Activated naive CD8-positive, alpha-beta T cell treated with anti-CD3 and anti-CD28 coated beads, Interleukin-2, amount 50 U/mL, for 24 hours (primary cell): ENCODE measurements at regions not wholly inside any gene's neighbourhood (a gene's known extent, or its start where the extent isn't known, plus 50 kb on each side); places are given as distances from the start of the nearest gene placed in this dataset.

Experiments used
- ATAC-seq: fragments of 150-1000 bp; cut with Tn5 transposase; one replicate; pipeline ENCODE4 v1.10.0; 2021
- DNase-seq: peaks from one replicate; pipeline ENCODE4 v3.0.0; 2021
- H3K27ac Mint-ChIP-seq: one replicate; pipeline ENCODE4 v1.8.0; 2021; ENCODE audit warnings: mild to moderate bottlenecking, mixed read lengths
- H3K27me3 Mint-ChIP-seq: one replicate; pipeline ENCODE4 v1.8.0; 2021; ENCODE audit warnings: mixed read lengths
- H3K36me3 Mint-ChIP-seq: one replicate; pipeline ENCODE4 v1.8.0; 2021; ENCODE audit warnings: low read depth, mixed read lengths
- H3K4me1 Mint-ChIP-seq: one replicate; pipeline ENCODE4 v1.8.0; 2021; ENCODE audit warnings: mixed read lengths
- H3K4me3 Mint-ChIP-seq: one replicate; pipeline ENCODE4 v1.8.0; 2021; ENCODE audit warnings: mild to moderate bottlenecking, moderate library complexity, mixed read lengths
- H3K9me3 Mint-ChIP-seq: one replicate; pipeline ENCODE4 v1.8.0; 2021; ENCODE audit warnings: mixed read lengths

DNA sequence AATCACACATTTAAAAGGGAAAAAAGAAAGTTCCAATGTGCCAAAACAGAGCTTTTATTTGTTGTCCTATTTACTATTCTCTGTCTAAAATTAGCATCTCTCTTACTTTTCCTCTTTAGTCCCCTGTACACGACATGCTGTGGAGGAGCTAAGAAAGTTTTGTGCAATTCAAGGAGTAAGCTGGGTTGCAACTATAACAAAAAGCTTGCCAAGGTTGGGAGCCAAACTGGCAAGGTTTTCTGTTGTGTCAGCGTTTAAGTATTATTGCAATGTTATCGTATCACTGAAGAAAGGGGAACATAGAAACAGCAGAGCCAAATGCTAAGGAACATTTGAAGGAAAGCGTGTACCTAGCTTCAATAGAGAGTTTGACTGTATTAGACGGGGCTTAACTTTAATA, 680.8 kb downstream of the CETN3 start:
- Mint-ChIP-seq H3K4me1 (peaks cover 7% of the 10 kb centered on the region), H3K36me3 (no peaks in the 10 kb centered on the region), H3K27ac (no peak overlapping the region), H3K9me3 (peaks cover 6% of the 10 kb centered on the region), H3K4me3 (no peak overlapping the region), H3K27me3 (no peaks in the 10 kb centered on the region)
- no peak for DNase-seq
- ATAC-seq, result no peak

GRCh38 chr5:89728134-89728533, 681.4 kb downstream of the CETN3 start:
- Mint-ChIP-seq H3K4me3 (no peak overlapping the region), H3K4me1 (peaks cover 7% of the 10 kb centered on the region), H3K27ac (no peak overlapping the region), H3K36me3 (no peaks in the 10 kb centered on the region), H3K9me3 (peaks cover 6% of the 10 kb centered on the region), H3K27me3 (no peaks in the 10 kb centered on the region)
- ATAC-seq (no peak), DNase-seq (no peak)

- no peak overlapping the region for H3K27ac Mint-ChIP-seq
- no peak overlapping the region for H3K4me3 Mint-ChIP-seq
- peaks cover 5% of the 10 kb centered on the region for H3K4me1 Mint-ChIP-seq
Observed at GRCh38 chr5:89724379-89725095, 685.0 kb downstream of the CETN3 start.

GRCh38 chr5:89723907-89724306, 685.6 kb downstream of the CETN3 start:
- Mint-ChIP-seq H3K9me3 (peaks cover 4% of the 10 kb centered on the region), H3K4me3 (no peak overlapping the region), H3K27ac (no peak overlapping the region), H3K27me3 (no peaks in the 10 kb centered on the region), H3K4me1 (peaks cover 5% of the 10 kb centered on the region), H3K36me3 (no peaks in the 10 kb centered on the region)
- ATAC-seq (no peak), DNase-seq (no peak)

More at GRCh38 chr5:89724379-89725095, 685.0 kb downstream of the CETN3 start:
- H3K9me3 Mint-ChIP-seq, result peaks cover 7% of the 10 kb centered on the region
- no peak for DNase-seq
- H3K27me3 Mint-ChIP-seq, result no peaks in the 10 kb centered on the region
- no peaks in the 10 kb centered on the region for H3K36me3 Mint-ChIP-seq
- ATAC-seq, result no peak

GRCh38 chr5:89722538-89722937, 687.0 kb downstream of the CETN3 start:
- no peaks in the 10 kb centered on the region for H3K36me3 Mint-ChIP-seq
- no peak overlapping the region for H3K27ac Mint-ChIP-seq
- no peak overlapping the region for H3K4me3 Mint-ChIP-seq
- no peaks in the 10 kb centered on the region for H3K27me3 Mint-ChIP-seq
- no peaks in the 10 kb centered on the region for H3K4me1 Mint-ChIP-seq
- DNase-seq (no peak), ATAC-seq (no peak)
- peaks cover 4% of the 10 kb centered on the region for H3K9me3 Mint-ChIP-seq

GRCh38 chr5:89721931-89722330, 687.6 kb downstream of the CETN3 start:
- DNase-seq (no peak), ATAC-seq (no peak)
- Mint-ChIP-seq H3K36me3 (no peaks in the 10 kb centered on the region), H3K4me3 (no peak overlapping the region), H3K27ac (no peak overlapping the region), H3K4me1 (no peaks in the 10 kb centered on the region), H3K9me3 (peaks cover 4% of the 10 kb centered on the region), H3K27me3 (no peaks in the 10 kb centered on the region)

DNA sequence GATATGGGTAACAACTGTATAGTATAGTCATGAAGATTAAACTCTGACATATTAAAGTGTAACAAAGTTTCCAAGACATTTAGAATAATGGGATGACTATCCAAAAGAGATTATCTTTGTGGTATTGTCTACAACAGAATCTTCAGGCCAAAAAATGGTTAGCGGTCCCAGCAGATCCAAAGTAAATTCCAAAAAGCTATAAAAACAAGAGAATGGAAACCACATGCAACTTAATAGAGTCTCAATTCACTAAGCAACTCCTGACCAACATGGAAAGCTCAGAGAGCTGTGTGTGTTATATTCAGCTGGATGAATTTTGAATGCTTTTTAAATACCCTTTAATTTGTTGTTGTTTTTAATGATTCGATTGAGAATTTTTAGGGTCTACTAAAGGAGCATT, 688.2 kb downstream of the CETN3 start:
- Mint-ChIP-seq H3K27me3 (no peaks in the 10 kb centered on the region), H3K36me3 (no peaks in the 10 kb centered on the region), H3K4me1 (no peaks in the 10 kb centered on the region), H3K4me3 (no peak overlapping the region), H3K27ac (no peak overlapping the region), H3K9me3 (peaks cover 4% of the 10 kb centered on the region)
- DNase-seq, result no peak
- ATAC-seq, result no peak

GRCh38 chr5:89712134-89712700, 697.3 kb downstream of the CETN3 start:
- no peak for ATAC-seq
- Mint-ChIP-seq H3K36me3 (no peaks in the 10 kb centered on the region), H3K27me3 (peaks cover 2% of the 10 kb centered on the region), H3K27ac (no peak overlapping the region), H3K4me3 (no peak overlapping the region), H3K9me3 (peaks cover 3% of the 10 kb centered on the region), H3K4me1 (no peaks in the 10 kb centered on the region)
- DNase-seq, result no peak

- H3K4me3 Mint-ChIP-seq, result no peak overlapping the region
- H3K27me3 Mint-ChIP-seq, result peaks cover 2% of the 10 kb centered on the region
- H3K27ac Mint-ChIP-seq, result no peak overlapping the region
- no peak for DNase-seq
- H3K4me1 Mint-ChIP-seq, result no peaks in the 10 kb centered on the region
- no peaks in the 10 kb centered on the region for H3K36me3 Mint-ChIP-seq
- peaks cover 3% of the 10 kb centered on the region for H3K9me3 Mint-ChIP-seq
- no peak for ATAC-seq
Observed at GRCh38 chr5:89711526-89711925, 698.0 kb downstream of the CETN3 start.

DNA sequence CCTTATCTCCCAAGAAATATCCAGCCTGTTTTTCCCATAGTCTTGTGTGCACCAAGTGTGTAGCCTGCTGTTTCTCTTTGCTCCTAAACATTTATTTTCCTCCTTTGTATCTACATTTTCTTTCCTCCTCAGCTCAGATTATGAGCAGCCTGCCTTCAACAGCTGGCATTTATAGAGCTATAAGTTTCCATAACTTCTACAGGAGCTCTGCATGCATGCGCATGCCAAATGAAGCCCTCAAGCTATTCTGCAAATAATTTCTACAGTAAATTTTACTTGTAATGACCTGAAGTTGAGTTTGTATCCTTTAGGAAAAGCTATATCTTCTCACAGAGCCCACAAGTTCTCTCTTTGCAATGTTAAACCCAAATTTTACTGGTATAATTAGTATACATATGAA, 699.5 kb downstream of the CETN3 start:
- Mint-ChIP-seq H3K4me1 (no peaks in the 10 kb centered on the region), H3K36me3 (no peaks in the 10 kb centered on the region), H3K27ac (no peak overlapping the region), H3K27me3 (peaks cover 2% of the 10 kb centered on the region), H3K4me3 (no peak overlapping the region), H3K9me3 (peaks cover 3% of the 10 kb centered on the region)
- ATAC-seq, result no peak
- no peak for DNase-seq

DNA sequence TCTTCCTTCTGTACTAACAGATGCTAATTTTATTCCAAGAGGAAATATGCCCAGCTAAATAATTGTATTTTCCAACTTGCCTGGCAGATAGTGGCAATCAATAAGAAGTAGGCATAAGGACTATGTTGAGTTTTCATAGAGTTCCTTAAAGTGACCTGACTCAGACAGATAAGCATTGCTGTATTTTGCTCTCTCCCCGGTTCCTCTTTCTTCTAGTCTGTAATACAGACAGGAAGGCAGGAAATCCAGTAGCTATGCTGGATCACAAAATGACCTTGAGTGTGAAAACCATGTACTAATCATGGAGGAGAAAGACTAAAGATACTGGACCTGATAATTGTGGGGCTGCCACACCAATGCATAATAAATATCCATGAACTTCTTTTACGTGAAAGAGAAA, 701.7 kb downstream of the CETN3 start:
- H3K36me3 Mint-ChIP-seq, result no peaks in the 10 kb centered on the region
- H3K9me3 Mint-ChIP-seq, result peaks cover 3% of the 10 kb centered on the region
- no peak overlapping the region for H3K4me3 Mint-ChIP-seq
- no peak overlapping the region for H3K27ac Mint-ChIP-seq
- ATAC-seq (no peak), DNase-seq (no peak)
- H3K4me1 Mint-ChIP-seq, result no peaks in the 10 kb centered on the region
- H3K27me3 Mint-ChIP-seq, result peaks cover 2% of the 10 kb centered on the region

- ATAC-seq, result no peak
- Mint-ChIP-seq H3K27me3 (peaks cover under 1% of the 10 kb centered on the region), H3K36me3 (no peaks in the 10 kb centered on the region), H3K9me3 (peaks cover 3% of the 10 kb centered on the region), H3K27ac (no peak overlapping the region), H3K4me3 (no peak overlapping the region), H3K4me1 (no peaks in the 10 kb centered on the region)
- DNase-seq, result no peak
Observed at GRCh38 chr5:89706731-89707130, 702.8 kb downstream of the CETN3 start.

DNA sequence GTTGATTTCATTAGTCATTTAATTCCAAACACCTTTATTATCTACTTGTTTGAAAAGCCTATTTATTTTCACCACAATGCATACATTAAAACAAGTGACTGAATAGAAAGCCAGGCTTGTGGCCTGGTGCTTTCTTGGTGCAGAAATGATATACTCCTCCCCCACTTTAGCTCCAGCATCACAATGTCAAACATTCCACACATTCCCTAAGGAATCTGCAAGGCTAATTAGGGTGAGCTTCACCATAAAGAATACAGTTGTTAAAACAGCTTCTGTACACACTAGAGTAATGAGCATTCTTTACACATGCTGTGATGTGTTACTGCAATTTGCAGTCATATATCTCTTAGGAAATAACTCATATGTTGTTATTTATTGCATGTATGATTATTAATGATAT, 705.7 kb downstream of the CETN3 start:
- Mint-ChIP-seq H3K9me3 (peaks cover 13% of the 10 kb centered on the region), H3K27ac (no peak overlapping the region)
- no peak for ATAC-seq

DNA sequence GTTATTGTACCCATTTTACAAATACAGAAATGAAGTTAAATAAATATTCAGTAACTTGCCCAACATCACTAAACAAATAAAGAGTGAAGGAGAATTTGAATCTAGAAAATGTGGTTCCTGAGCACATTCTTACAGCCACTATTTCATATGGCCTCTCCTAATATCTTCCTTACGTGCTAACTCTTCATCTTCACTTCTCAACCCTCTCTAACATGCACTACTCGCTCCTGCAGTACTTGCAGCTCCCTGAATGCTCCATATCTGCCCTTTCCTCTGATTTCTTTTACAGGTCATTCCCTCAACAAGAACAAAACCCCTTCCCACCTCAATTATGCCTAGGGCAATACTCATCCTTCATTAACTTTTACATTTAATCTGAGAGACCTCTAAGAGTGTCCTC, 711.5 kb downstream of the CETN3 start:
- H3K9me3 Mint-ChIP-seq, result peaks cover 17% of the 10 kb centered on the region

More for the DNA sequence above, 705.7 kb downstream of the CETN3 start:
- H3K36me3 Mint-ChIP-seq, result no peaks in the 10 kb centered on the region
- no peak overlapping the region for H3K4me3 Mint-ChIP-seq
- no peaks in the 10 kb centered on the region for H3K27me3 Mint-ChIP-seq
- H3K4me1 Mint-ChIP-seq, result no peaks in the 10 kb centered on the region
- no peak for DNase-seq

GRCh38 chr5:89697581-89697980, 712.0 kb downstream of the CETN3 start:
- Mint-ChIP-seq H3K27me3 (no peaks in the 10 kb centered on the region), H3K36me3 (no peaks in the 10 kb centered on the region), H3K4me3 (no peak overlapping the region), H3K4me1 (no peaks in the 10 kb centered on the region), H3K9me3 (peaks cover 17% of the 10 kb centered on the region), H3K27ac (no peak overlapping the region)
- ATAC-seq (no peak), DNase-seq (no peak)

More for the DNA sequence above, 711.5 kb downstream of the CETN3 start:
- Mint-ChIP-seq H3K27ac (no peak overlapping the region), H3K4me1 (no peaks in the 10 kb centered on the region), H3K36me3 (no peaks in the 10 kb centered on the region), H3K4me3 (no peak overlapping the region), H3K27me3 (no peaks in the 10 kb centered on the region)
- ATAC-seq, result no peak
- no peak for DNase-seq
